ENCODE measurements at regions not wholly inside any gene's neighbourhood (a gene's known extent, or its start where the extent isn't known, plus 50 kb on each side); places are given as distances from the start of the nearest gene placed in this dataset.
"Not testable (repeated sequence)": the region's sequence is repeated elsewhere in the genome, so short reads cannot be mapped to it uniquely, and the experiment has no call there.

DNA sequence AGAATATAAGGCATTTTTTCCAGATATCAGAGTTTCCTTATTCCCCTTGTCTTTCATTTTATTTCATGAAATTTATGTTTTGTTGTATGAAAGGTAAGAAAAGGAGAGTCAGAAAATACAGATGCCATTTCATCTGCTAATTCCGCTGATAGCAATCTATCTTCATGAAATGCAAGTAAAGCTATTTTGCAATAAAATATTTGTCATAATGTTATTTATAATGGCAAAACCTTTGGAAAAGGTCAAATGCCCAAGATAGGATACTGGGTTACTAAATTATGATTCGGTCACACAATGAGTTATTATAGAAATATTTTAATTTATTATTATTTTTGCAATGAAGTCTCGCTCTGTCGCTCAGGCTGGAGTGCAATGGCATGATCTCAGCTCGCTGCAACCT, 124.2 kb downstream of the SPP2 start:
- H3K27ac Mint-ChIP-seq = no peak overlapping the region
- H3K36me3 Mint-ChIP-seq (ENCODE audit: low read depth) = no peaks in the 10 kb centered on the region
- no peaks in the 10 kb centered on the region for H3K9me3 Mint-ChIP-seq
- peaks cover 37% of the 10 kb centered on the region for H3K27me3 Mint-ChIP-seq (ENCODE audit: low read depth)
- H3K4me3 Mint-ChIP-seq = no peak overlapping the region
- H3K4me1 Mint-ChIP-seq (ENCODE audit: low read depth) = peaks cover 5% of the 10 kb centered on the region

DNA sequence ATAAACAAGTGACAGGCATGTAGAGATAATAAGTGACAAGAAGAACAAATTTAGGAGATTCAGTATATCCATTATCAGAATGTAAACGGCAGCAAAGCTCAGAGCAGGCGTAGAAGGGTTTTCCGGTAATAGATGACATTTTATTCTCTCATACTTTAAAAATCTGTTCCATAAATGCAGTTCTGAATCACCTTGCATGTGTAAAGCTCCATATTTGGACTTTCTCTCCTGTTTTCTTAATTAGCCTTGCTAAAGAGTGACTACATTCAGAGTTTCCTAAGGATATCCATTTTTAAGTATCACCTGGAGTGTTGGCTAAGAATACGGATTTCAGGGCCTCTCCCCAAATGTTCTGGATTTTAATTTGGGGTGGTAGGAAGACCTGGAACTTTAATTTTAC, 122.0 kb downstream of the SPP2 start:
- Mint-ChIP-seq H3K9me3 (no peaks in the 10 kb centered on the region), H3K27ac (no peak overlapping the region), H3K36me3 (ENCODE audit: low read depth) (no peaks in the 10 kb centered on the region), H3K4me1 (ENCODE audit: low read depth) (peaks cover 5% of the 10 kb centered on the region), H3K4me3 (no peak overlapping the region), H3K27me3 (ENCODE audit: low read depth) (peaks cover 23% of the 10 kb centered on the region)

- peaks cover 23% of the 10 kb centered on the region for H3K27me3 Mint-ChIP-seq (ENCODE audit: low read depth)
- no peaks in the 10 kb centered on the region for H3K36me3 Mint-ChIP-seq (ENCODE audit: low read depth)
- no peaks in the 10 kb centered on the region for H3K9me3 Mint-ChIP-seq
- H3K27ac Mint-ChIP-seq = no peak overlapping the region
- H3K4me3 Mint-ChIP-seq = no peak overlapping the region
- H3K4me1 Mint-ChIP-seq (ENCODE audit: low read depth) = peaks cover 5% of the 10 kb centered on the region
Measured at GRCh38 chr2:234172066-234172465, 121.6 kb downstream of the SPP2 start.

DNA sequence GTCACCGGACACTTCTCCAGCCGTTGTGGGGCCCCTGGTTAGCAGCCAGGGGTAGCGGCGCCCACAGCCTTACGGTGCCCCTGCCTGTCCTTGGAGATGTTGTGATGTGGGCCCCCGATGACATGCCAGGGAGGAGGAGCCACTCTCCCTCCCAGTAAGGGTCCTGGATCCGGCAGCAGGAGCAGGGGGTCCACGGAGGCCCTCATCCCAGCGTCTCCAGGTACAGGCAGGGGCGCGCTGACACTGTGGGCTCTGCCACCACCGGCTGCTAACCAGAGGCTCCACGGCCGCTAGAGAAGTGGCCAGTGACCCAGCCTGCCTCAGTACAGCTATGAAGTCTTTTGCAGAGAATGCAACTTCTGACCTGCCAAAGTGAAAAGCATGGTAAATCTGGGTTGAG, 121.2 kb downstream of the SPP2 start:
- Mint-ChIP-seq H3K4me1 (ENCODE audit: low read depth) (peaks cover 5% of the 10 kb centered on the region), H3K27ac (no peak overlapping the region), H3K27me3 (ENCODE audit: low read depth) (peaks cover 23% of the 10 kb centered on the region), H3K4me3 (no peak overlapping the region), H3K9me3 (no peaks in the 10 kb centered on the region), H3K36me3 (ENCODE audit: low read depth) (no peaks in the 10 kb centered on the region)

DNA sequence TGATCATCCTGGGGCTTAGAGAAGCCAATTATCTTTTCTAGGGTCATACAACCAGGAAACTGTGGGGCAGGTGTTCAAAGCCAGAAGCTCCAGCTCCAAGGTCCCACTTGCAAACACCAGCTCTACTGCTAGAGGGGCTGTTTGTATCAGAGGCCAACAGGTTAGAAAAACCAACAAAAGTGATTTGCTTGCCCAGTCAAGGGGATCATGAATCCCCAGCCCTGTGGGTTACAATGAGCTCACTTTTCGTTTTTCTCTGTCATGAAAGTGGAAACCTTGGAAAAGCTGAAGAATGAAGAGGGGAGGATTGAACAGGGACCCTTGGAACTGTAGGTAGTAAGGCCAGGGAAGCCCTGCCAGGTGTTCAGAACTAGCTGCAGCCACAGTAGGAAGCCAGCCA, 119.2 kb downstream of the SPP2 start:
- Mint-ChIP-seq H3K4me3 (no peak overlapping the region), H3K4me1 (ENCODE audit: low read depth) (peaks cover 9% of the 10 kb centered on the region), H3K9me3 (no peaks in the 10 kb centered on the region), H3K27me3 (ENCODE audit: low read depth) (peaks cover 14% of the 10 kb centered on the region), H3K27ac (no peak overlapping the region), H3K36me3 (ENCODE audit: low read depth) (no peaks in the 10 kb centered on the region)

GRCh38 chr2:234168605-234169570, 118.4 kb downstream of the SPP2 start:
- not testable (repeated sequence) for H3K9me3 Mint-ChIP-seq; H3K4me3 Mint-ChIP-seq; H3K27ac Mint-ChIP-seq; H3K27me3 Mint-ChIP-seq (ENCODE audit: low read depth); H3K36me3 Mint-ChIP-seq (ENCODE audit: low read depth)
- H3K4me1 Mint-ChIP-seq (ENCODE audit: low read depth) = peaks cover 12% of the 10 kb centered on the region

DNA sequence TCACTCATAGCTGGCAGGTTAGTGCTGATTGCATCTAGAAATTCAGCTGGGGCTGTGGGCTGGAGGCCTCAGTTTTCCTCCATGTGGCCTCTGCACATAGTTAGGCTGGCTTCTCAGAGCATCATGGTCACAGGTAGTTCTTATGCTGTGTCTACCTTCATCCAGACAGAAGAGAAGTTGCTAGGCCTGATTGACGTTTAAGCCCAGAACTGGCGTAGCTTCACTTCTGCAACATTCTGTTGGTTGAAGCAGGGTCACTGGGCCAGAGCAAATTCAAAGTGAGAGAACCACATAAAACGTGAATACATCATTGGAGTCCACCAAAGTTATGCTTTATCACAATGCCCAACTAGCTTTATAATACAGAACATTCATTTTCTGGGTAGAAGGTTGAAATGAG, 116.0 kb downstream of the SPP2 start:
- H3K4me1 Mint-ChIP-seq (ENCODE audit: low read depth) = peaks cover 22% of the 10 kb centered on the region
- no peaks in the 10 kb centered on the region for H3K36me3 Mint-ChIP-seq (ENCODE audit: low read depth)
- no peaks in the 10 kb centered on the region for H3K9me3 Mint-ChIP-seq
- H3K27ac Mint-ChIP-seq = no peak overlapping the region
- no peak overlapping the region for H3K4me3 Mint-ChIP-seq
- H3K27me3 Mint-ChIP-seq (ENCODE audit: low read depth) = peaks cover 5% of the 10 kb centered on the region

GRCh38 chr2:234165421-234165820, 114.9 kb downstream of the SPP2 start:
- Mint-ChIP-seq H3K27ac (peak overlapping the region; percentile 32), H3K36me3 (ENCODE audit: low read depth) (no peaks in the 10 kb centered on the region), H3K27me3 (ENCODE audit: low read depth) (no peaks in the 10 kb centered on the region), H3K4me1 (ENCODE audit: low read depth) (peaks cover 17% of the 10 kb centered on the region), H3K4me3 (no peak overlapping the region), H3K9me3 (no peaks in the 10 kb centered on the region)

DNA sequence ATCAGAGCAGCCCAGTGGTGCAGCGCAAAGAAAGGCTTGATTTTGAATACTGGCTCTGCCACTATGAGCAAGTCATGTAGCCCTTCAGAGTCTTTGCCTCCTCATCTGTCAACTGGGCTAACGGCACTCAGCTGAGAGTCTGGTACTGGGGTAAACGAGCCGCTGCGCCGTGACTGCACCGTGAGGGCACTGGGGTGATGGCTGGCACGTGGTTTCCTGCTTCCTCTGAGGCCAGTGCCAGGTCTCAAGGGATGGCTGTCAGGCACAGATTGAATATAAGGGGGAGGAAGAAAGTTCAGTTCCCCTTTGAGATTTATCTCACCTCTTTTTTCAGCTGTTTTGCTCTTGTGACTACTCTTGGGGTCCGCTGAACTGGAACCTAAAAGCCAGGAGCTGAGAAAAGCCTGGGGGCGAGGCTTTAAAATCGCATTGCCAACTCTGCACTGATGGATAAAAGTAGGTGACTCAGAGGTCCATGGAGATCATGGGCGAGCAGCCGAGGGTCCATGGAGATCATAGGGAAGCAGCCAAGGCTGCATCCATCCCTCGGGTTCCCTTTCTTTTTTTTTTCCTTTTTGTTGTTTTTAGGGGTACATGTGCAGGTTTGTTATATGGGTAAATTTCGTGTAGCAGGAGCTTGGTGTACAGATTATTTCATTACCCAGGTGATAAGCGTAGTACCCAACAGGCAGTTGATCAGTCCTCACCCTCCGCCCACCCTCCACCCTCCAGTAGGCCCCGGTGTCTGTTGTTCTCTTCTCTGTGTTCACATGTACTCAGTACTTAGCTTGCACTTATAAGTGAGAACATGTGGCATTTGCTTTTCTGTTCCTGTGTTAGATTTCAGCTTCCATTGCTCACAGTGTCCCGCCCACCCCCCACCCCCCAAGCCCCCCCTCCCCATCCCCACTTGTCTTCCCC, 114.3 kb downstream of the SPP2 start:
- Mint-ChIP-seq H3K36me3 (ENCODE audit: low read depth) (no peaks in the 10 kb centered on the region), H3K4me1 (ENCODE audit: low read depth) (peaks cover 17% of the 10 kb centered on the region), H3K9me3 (no peaks in the 10 kb centered on the region), H3K27ac (no peak overlapping the region), H3K27me3 (ENCODE audit: low read depth) (no peaks in the 10 kb centered on the region), H3K4me3 (no peak overlapping the region)

DNA sequence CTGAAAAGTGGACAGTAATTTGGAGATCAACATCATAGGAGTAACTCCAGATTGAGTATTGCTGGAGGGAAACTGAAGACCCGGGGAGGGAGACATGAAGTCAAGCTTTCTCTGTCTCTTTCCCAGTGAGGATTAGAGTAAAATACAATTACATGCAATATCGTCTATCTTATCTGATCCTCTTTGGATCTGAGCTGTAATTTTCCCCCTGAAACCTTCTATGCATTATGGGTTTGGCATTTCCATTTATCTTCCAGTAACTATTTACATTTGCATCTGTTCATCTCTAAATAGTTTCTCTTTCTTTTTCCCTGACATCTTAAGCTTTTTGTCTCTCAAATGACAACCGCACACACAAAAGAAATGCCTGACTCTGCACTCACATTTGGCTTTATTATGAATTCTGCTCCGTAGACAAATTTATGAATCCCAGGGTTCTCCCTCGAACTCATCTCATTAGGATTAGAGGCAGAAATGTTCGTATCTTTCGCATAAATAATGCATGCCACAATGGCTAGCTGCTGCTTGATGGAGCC, 113.1 kb downstream of the SPP2 start:
- Mint-ChIP-seq H3K4me1 (ENCODE audit: low read depth) (peaks cover 17% of the 10 kb centered on the region), H3K9me3 (no peaks in the 10 kb centered on the region), H3K4me3 (no peak overlapping the region), H3K36me3 (ENCODE audit: low read depth) (peaks cover 2% of the 10 kb centered on the region), H3K27me3 (ENCODE audit: low read depth) (no peaks in the 10 kb centered on the region), H3K27ac (peak overlapping the region; percentile 13)

DNA sequence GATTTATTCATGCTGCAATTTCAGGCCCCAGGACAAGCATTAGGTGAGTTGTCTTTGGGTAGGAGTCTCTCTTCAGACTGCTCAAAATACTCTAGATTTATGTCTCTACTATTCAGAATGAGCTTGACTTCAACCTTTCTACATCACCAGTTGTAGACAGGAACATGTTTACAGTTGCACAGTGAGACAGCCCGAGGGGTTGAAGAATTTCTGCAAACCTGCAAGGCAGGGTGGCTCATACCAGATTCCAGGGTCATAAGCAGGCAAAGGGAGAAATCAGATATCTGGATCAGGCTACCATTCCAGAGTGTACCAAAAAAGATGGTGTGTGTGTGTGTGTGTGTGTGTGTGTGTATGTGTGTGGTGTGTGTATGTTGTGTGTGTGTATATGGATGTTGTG, 112.4 kb downstream of the SPP2 start:
- peaks cover 2% of the 10 kb centered on the region for H3K36me3 Mint-ChIP-seq (ENCODE audit: low read depth)
- H3K27ac Mint-ChIP-seq = no peak overlapping the region
- no peaks in the 10 kb centered on the region for H3K9me3 Mint-ChIP-seq
- H3K4me3 Mint-ChIP-seq = no peak overlapping the region
- peaks cover 6% of the 10 kb centered on the region for H3K27me3 Mint-ChIP-seq (ENCODE audit: low read depth)
- H3K4me1 Mint-ChIP-seq (ENCODE audit: low read depth) = peaks cover 20% of the 10 kb centered on the region

GRCh38 chr2:234161932-234162331, 111.4 kb downstream of the SPP2 start:
- H3K36me3 Mint-ChIP-seq (ENCODE audit: low read depth) = peaks cover 2% of the 10 kb centered on the region
- H3K9me3 Mint-ChIP-seq = no peaks in the 10 kb centered on the region
- H3K4me1 Mint-ChIP-seq (ENCODE audit: low read depth) = peaks cover 20% of the 10 kb centered on the region
- H3K27me3 Mint-ChIP-seq (ENCODE audit: low read depth) = peaks cover 6% of the 10 kb centered on the region
- H3K27ac Mint-ChIP-seq = no peak overlapping the region
- no peak overlapping the region for H3K4me3 Mint-ChIP-seq

GRCh38 chr2:234158812-234159211, 108.3 kb downstream of the SPP2 start:
- H3K36me3 Mint-ChIP-seq (ENCODE audit: low read depth) = peaks cover 2% of the 10 kb centered on the region
- peaks cover 22% of the 10 kb centered on the region for H3K27me3 Mint-ChIP-seq (ENCODE audit: low read depth)
- H3K4me3 Mint-ChIP-seq = no peak overlapping the region
- no peak overlapping the region for H3K27ac Mint-ChIP-seq
- H3K4me1 Mint-ChIP-seq (ENCODE audit: low read depth) = peaks cover 12% of the 10 kb centered on the region
- H3K9me3 Mint-ChIP-seq = no peaks in the 10 kb centered on the region

GRCh38 chr2:234157817-234158588, 107.5 kb downstream of the SPP2 start:
- H3K4me3 Mint-ChIP-seq = no peak overlapping the region
- peaks cover 22% of the 10 kb centered on the region for H3K27me3 Mint-ChIP-seq (ENCODE audit: low read depth)
- H3K27ac Mint-ChIP-seq = no peak overlapping the region
- H3K4me1 Mint-ChIP-seq (ENCODE audit: low read depth) = peaks cover 5% of the 10 kb centered on the region
- H3K36me3 Mint-ChIP-seq (ENCODE audit: low read depth) = peaks cover 2% of the 10 kb centered on the region
- no peaks in the 10 kb centered on the region for H3K9me3 Mint-ChIP-seq

Measured in T-helper 1 cell treated with Interleukin-12 subunit alpha and Interleukin-12 subunit beta and Interleukin-4 antibody, amounts not matched to agents 30 μg/mL and 1 μg/mL, for 36 hours (primary cell).